GM19035 (cell line): ENCODE measurements at regions not wholly inside any gene's neighbourhood (a gene's known extent, or its start where the extent isn't known, plus 50 kb on each side); places are given as distances from the start of the nearest gene placed in this dataset.

Experiments
- ATAC-seq: cut with Tn5 transposase; IDR thresholded peaks from one replicate; pipeline ENCODE4 v1.9.1; 2021; ENCODE audit not compliant: unreplicated experiment

GRCh38 chr2:57759822-57760300 lies 286.7 kb upstream of the VRK2 start:
- ATAC-seq, result peak; percentile 95

- peak; percentile 53 for ATAC-seq
These were observed 286.2 kb upstream of the VRK2 start for GRCh38 chr2:57760381-57760801.

- ATAC-seq, result no peak
These were observed 269.7 kb upstream of the VRK2 start for GRCh38 chr2:57776916-57777315.

GRCh38 chr2:57782587-57782986 lies 264.0 kb upstream of the VRK2 start:
- no peak for ATAC-seq

- ATAC-seq, result no peak
These were observed 253.3 kb upstream of the VRK2 start for GRCh38 chr2:57793310-57793709.

- ATAC-seq, result no peak
These were observed 250.1 kb upstream of the VRK2 start for GRCh38 chr2:57796527-57796926.

- ATAC-seq, result no peak
These were observed 248.3 kb upstream of the VRK2 start for GRCh38 chr2:57798346-57798745.

- no peak for ATAC-seq
These were observed 244.4 kb upstream of the VRK2 start for GRCh38 chr2:57802243-57802642.

- no peak for ATAC-seq
These were observed 241.6 kb upstream of the VRK2 start for GRCh38 chr2:57804971-57805370.

- no peak for ATAC-seq
These were observed 240.1 kb upstream of the VRK2 start for GRCh38 chr2:57806449-57806968.

GRCh38 chr2:57809230-57809629 lies 237.4 kb upstream of the VRK2 start:
- ATAC-seq, result peak; percentile 93

- ATAC-seq, result no peak
These were observed 225.5 kb upstream of the VRK2 start for GRCh38 chr2:57821088-57821487.

GRCh38 chr2:57828221-57828620 lies 218.4 kb upstream of the VRK2 start:
- ATAC-seq, result no peak

GRCh38 chr2:57834666-57835065 lies 211.9 kb upstream of the VRK2 start:
- ATAC-seq, result no peak

- no peak for ATAC-seq
These were observed 204.1 kb upstream of the VRK2 start for GRCh38 chr2:57842531-57842930.

GRCh38 chr2:57843158-57843557 lies 203.4 kb upstream of the VRK2 start:
- no peak for ATAC-seq

GRCh38 chr2:57848723-57849122 lies 197.9 kb upstream of the VRK2 start:
- ATAC-seq, result no peak

GRCh38 chr2:57849843-57850242 lies 196.8 kb upstream of the VRK2 start:
- no peak for ATAC-seq

GRCh38 chr2:57850415-57851130 lies 196.0 kb upstream of the VRK2 start:
- no peak for ATAC-seq

GRCh38 chr2:57855212-57855611 lies 191.4 kb upstream of the VRK2 start:
- no peak for ATAC-seq

GRCh38 chr2:57859755-57860154 lies 186.9 kb upstream of the VRK2 start:
- no peak for ATAC-seq

- no peak for ATAC-seq
These were observed 184.5 kb upstream of the VRK2 start for GRCh38 chr2:57862153-57862552.

GRCh38 chr2:57862727-57863126 lies 183.9 kb upstream of the VRK2 start:
- ATAC-seq, result no peak
